ENCODE measurements at regions not wholly inside any gene's neighbourhood (a gene's known extent, or its start where the extent isn't known, plus 50 kb on each side); places are given as distances from the start of the nearest gene placed in this dataset.

DNA sequence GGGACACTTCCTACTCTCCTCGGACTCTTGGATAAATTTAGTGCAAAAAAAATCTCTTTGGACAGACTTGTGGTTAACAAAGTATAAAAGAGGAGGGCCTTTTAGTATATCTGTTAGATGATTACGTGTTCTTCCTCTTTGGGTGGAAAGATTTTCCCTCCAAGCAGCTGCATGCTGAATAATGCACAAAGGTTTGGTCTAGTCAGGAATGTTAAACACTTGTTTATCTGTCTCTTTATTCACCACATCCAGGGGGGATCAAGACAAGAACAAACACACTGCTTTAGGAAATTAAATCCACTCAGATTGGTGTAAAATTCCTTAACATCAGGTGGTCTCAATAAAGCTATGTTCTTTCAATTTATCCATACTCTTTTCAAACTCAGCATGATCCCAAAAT, 260.9 kb upstream of the CHD6 start:
- no peak for TF ChIP-seq CTCF (IDR thresholded peaks at IDR 0.05)
- TF ChIP-seq ZFX (IDR thresholded peaks at IDR 0.05; ENCODE audit: borderline replicate concordance): no peak

Measured in 22Rv1 (cell line).